G401 (cell line): ENCODE measurements at regions not wholly inside any gene's neighbourhood (a gene's known extent, or its start where the extent isn't known, plus 50 kb on each side); places are given as distances from the start of the nearest gene placed in this dataset.
"Not testable (repeated sequence)": the region's sequence is repeated elsewhere in the genome, so short reads cannot be mapped to it uniquely, and the experiment has no call there.

Experiments used
- DNase-seq: peaks from one replicate; pipeline ENCODE4 v3.0.0-alpha.2; 2015; ENCODE audit warnings: low spot score
- in situ Hi-C: cut with HindIII; loops from 2 replicates; pipeline ENCODE4 v1.10.0; 2016; ENCODE audit warnings: low sequenced_read_pairs, mixed read lengths

DNA sequence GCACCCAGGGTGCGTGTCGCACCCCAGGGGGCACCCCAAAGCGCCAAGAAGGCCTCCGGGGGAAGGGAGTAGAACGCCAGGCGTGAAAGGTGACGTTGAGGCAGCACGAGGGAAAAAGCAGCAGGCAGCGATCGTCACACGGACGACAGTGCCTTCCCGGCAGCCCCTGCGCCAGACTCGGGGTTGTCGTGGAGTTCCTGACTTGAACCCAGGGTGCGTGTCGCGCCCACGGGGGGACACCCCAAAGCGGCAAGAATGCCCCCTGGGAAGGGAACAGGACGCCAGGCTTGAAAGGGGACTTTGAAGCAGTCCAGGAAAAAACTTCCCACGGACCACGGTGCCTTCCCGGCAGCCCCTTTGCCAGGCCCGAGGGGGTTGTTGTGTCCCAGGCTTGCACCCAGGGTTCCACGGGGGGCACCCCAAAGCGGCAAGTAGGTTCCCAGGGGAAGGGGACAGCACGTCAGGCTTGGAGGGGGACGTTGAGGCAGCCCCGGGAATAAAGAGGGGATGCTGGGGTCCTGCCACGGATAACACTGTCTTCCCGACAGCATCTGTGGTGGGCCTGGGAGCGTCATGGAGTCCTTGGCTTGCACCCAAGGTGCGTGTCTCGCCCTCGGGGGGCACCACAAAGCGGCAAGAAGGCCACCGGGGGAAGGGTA is 159.2 kb upstream of the ALG10B start:
- DNase-seq, result no peak
- in situ Hi-C loops, result no loop called here

DNA sequence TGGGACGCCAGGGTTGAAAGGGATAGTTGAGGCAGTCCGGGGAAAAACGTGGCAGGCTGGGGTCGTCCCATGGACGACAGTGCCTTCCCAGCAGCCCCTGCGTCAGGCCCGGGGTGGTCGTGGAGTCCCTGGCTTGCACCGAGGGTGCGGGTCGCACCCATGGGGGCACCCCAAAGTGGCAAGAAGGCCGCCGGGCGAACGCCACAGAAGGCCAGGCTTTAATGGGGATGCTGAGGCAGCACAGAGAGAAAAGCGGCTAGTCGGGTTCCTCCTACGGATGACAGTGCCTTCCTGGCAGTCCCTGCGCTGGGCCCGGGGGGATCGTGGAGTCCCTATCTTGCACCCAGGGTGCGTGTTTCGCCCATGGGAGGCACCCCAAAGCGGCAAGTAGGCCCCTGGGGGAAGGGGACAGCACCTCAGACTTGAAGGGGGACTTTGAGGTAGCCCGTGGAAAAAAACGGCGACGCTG is 158.6 kb upstream of the ALG10B start:
- in situ Hi-C loops, result no loop called here
- no peak for DNase-seq

DNA sequence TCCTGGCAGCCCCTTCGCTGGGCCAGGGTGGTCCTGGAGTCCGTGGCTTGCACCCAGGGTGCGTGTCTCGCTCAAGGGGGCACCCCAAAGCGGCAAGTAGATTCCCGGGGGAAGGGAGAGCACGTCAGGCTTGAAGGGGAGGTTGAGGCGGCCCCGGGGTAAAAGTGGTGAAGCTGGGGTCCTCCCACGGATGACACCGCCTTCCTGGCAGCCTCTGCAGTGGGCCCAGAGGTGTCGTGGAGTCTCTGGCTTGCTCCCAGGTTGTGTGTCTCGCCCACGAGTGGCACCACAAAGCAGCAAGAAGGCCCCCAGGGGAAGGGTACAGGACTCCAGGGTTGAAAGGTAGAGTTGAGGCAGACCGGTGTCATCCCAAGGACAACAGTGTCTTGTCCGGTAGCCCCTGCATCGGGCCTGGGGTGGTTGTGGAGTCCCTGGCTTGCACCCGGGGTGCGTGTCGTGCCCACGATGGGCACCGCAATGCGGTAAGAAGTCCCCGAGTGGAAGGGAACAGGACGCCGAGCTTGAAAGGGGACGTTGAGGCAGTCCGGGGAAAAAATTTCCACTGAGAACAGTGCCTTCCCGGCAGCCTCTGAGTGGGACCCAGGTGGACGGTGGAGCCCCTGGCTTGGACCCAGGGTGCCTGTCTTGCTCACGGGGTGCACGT is 158.0 kb upstream of the ALG10B start:
- in situ Hi-C loops, result no loop called here
- no peak for DNase-seq

DNA sequence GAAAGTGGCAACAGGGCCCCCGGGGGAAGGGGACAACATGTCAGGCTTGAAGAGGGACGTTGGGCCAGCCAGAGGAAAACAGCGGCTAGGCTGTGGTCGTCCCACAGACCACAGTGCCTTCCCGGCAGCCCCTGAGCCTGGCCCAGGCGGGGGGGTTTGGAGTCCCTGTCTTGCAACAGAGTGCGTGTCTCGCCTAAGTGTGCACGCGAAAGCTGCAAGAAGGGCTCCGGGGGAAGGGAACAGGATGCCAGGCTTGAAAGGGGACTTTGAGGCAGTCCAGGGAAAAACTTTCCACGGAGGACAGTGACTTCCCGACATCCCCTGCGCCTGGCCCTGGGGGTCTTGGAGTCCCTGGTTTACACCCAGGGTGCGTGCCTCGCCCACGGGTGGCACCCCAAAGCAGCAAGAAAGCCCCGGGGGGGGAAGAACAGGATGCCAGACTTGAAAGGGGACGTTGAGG is 157.5 kb upstream of the ALG10B start:
- in situ Hi-C loops, result no loop called here
- no peak for DNase-seq

DNA sequence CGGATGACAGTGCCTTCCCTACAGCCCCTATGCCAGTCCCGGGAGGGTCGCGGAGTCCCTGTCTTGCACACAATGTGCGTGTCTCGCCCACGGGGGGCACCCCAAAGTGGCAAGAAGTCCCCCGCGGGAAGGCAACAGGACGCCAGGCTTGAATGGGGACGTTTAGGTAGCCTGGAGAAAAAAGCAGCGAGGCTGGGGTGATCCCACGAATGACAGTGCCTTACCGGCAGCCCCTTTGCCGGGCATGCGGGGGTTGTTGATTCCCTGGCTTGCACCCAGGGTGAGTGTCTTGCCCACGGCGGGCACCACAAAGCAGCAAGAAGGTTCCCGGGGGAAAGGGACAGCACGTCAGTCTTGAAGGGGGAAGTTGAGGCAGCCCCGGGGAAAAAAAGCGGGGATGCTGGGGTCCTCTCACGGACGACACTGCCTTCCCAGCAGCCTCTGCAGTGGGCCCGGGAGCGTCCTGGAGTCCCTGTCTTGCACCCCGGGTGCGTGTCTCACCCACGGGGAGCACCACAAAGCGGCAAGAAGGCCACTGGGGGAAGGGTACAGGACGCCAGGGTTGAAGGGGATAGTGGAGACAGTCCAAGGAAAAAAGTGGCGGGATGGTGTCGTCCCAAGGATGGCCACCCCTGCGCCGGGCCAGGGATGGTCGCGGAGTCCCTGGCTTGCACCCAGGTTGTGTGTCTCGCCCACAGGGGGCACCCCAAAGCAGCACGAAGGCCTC is 156.8 kb upstream of the ALG10B start:
- DNase-seq, result no peak
- in situ Hi-C loops, result no loop called here

DNA sequence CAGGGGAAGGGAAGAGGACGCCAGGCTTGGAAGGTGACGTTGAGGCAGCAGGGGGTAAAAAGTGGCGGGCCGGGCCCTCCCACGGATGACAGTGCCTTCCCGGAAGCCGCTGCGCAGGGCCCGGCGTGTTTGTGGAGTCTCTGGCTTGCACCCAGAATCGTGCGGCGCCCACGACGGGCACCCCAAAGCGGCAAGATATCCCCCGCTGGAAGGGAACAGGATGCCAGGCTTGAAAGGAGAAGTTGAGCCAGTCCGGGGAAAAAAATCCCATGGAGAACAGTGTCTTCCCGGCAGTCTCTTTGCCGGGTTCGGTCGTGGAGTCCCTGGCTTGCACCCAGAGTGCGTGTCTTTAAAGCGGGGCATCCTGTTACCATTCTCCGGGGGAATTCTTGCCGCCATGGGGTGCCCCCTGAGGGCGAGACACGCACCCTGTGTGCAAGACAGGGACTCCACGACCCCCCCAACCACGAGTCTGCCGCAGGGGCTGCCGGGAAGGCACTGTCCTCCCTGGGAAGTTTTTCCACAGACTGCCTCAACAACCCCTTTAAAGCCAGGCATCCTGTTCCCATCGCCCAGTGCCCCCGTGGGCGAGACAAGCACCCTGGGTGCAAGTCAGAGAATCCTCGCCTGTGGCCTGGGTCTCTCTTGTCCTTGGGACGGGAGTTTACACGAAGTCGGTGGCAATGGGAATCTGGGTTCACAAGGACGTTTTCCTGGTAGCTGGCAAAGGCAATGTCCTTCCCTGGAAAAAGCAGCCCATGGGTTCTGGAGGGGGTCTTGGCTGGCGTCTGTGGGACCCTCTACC is 156.1 kb upstream of the ALG10B start:
- in situ Hi-C loops, result no loop called here
- no peak for DNase-seq

DNA sequence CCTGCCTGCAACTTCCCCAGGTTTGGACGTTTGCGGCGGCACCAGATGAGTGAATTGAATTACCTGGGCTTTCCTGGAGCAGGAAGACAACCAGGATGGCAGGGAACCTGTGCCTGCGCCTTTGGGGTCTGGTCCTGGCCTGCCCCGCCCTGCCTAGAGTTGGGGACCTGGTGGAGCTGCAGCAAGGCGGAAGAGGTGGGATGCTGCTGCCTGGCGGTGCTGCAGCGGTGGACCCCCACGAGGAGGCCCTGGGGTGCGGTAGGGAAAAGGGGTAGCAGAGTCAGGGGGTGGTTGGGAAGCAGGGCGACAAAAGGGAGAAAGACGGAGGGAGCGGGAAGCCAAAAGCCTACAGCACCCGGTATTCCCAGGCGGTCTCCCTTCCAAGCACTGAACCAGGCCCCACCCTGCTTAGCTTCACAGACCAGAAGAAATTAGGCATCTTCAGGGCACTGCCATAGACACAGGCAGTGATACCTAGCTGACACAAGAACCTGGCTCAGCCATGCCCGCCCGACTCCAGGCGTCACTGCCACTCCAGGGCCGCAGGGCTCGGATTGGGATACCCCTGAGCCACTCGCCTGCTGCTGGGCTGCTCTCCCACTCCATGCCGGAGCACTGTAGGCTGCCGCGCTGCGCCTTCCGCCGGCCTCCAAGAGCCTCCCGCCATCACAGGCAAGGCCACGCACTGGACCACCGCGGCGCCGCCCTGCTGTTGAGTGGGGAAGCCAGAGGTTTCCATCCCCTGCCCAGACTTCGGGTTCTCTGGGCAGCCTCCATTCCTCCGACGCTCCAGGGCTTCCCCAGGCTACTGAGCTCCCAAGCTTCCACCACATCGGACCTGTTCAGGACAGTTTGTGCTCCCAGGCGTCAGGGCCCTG is 155.2 kb upstream of the ALG10B start:
- DNase-seq, result no peak
- in situ Hi-C loops, result no loop called here

DNA sequence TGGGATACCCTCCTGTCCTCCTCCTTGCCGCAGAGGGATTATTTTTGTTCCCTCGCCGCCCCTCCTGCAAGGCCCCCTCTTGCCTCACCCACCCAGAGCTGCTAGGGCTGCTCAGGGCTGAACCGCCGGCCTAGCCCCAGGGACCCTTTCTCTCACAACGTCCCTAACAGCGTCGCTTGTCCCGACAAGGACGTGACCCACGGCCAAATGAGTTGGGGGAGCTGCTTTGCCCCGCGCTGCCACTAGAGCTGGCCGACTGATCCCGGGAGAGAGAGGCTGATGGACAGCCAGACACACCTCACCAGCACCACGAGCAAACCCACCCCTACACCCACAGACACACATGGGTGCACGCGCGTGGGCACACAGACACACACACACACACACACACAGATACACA is 154.6 kb upstream of the ALG10B start:
- no peak for DNase-seq
- in situ Hi-C loops, result no loop called here

DNA sequence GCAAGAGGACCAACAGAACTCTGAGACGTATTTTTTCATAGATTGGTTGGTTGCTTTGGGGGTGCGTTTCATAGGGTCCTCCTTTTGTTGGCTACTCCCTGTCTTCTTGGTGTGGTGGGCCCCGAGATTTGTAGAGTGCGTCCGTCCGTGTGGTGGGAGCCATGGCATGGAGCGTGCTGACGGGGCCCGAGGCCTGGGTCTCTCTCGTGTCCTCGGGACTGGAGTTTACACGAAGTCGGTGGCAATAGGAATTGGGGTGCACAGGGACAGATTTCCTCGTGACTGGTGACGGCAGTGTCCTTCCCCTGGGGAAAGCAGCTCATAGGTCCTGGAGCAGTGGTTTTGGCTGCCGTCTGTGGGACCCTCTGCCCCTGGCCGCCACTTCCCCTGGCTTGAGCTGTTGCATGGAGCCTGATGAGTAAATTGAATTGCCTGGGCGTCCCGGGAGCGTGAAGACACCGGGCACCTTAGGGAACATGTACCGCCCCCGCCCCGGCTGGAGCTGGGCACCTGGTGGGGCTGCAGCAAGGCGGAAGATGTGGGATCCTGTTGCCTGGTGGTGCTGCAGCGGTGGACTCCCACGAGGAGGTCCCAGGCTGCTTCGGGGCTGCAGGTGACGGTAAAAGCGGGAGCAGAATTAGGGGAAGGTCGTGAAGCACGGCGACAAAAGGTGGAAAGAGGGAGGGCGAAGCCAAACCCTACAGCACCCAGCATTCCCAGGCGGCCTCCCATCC is 153.7 kb upstream of the ALG10B start:
- in situ Hi-C loops, result no loop called here
- no peak for DNase-seq

DNA sequence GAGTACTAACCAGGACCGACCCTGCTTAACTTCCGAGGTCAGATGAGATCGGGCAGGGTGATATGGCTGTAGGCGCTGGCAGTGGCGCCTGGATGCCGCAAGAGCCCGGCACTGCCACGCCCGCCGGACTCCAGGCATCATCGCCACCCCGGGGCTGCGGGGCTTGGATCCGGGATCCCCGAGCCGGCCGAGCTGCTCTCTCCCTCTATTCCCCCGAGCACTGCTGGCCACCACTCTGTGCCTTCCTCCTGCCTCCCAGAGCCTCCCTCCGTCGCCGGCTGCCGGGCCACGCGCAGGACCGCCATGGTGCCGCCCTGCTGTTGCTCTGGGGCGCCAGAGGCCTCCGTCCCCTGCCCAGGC is 153.2 kb upstream of the ALG10B start:
- in situ Hi-C loops, result no loop called here
- DNase-seq, result no peak

DNA sequence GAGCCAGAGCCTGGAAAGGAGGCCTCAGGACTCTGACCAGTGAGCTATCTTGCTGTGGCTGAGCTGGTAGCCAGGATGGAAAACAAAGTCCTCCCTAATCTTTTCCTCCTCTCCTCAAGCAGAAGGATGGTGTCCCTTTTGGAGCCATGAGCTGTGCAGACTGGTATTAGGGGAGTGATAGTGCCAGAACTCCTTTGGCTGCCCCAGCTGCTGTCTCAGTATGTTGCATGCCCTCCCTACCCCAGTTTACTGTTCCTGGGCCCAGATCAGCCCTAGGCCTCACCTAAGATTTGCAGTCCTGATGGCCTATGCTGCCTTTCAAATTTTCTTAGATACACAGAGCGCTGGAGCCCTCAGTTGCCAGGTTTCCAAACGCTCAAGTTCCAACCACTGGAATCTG is 150.3 kb upstream of the ALG10B start:
- in situ Hi-C loops, result no loop called here
- no peak for DNase-seq

DNA sequence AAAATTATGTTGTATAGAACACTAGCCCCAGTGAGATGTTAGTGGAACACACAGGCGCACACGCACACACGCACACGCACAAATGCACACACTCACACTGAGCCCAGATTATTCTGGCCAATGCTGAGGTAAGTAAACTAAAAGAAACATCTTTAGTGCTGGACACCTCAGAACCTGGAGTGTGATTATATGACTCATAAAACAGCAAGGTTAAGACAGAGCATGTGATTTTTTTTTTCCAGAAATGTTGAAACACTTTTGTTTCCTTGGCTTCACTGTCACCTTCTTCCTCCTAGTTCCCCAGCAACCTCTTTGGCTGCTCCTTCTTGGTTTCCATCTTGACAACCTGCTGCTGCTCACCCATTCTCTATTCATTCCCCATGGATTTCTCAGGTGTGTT is 141.0 kb upstream of the ALG10B start:
- no peak for DNase-seq
- in situ Hi-C loops, result no loop called here

DNA sequence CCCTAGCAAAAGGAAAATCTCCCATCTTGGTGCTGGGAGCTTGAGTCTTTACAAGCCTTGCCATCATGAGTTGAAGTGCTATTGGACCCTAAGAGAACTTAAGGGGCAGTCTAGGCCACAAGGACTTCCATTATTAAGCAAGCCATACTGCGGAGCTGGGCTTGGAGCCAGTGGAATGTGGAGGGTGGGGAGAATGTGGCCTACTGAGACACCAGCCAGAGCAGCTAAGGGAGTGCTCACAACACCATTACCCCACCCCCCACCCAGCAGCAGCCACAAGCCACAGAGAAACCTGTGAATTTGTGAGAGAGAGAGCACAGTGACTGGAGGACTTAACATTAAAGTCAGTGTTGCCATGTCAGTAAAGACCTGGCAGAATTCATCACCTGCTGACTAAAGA is 133.0 kb upstream of the ALG10B start:
- in situ Hi-C loops, DNase-seq: not testable (repeated sequence)

DNA sequence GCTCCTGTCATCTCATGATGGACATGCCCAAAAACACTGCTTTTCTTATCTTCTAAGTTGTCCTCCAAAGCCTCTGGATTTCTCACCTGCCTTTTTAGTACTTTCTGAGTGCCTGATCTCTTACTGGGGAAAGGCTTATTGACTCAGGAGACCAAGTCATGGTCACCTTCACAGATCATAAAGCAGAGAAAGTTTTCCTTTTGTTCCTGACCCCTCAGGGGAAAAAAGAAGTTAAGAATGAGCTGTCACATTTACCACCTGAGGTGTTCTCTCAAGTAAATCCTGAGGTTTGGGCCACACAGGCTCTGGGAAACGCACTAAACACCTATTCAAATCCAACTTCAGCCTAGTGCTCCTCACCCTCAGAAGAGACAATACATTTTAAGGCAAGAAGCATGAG is 119.3 kb upstream of the ALG10B start:
- in situ Hi-C loops, DNase-seq: not testable (repeated sequence)

DNA sequence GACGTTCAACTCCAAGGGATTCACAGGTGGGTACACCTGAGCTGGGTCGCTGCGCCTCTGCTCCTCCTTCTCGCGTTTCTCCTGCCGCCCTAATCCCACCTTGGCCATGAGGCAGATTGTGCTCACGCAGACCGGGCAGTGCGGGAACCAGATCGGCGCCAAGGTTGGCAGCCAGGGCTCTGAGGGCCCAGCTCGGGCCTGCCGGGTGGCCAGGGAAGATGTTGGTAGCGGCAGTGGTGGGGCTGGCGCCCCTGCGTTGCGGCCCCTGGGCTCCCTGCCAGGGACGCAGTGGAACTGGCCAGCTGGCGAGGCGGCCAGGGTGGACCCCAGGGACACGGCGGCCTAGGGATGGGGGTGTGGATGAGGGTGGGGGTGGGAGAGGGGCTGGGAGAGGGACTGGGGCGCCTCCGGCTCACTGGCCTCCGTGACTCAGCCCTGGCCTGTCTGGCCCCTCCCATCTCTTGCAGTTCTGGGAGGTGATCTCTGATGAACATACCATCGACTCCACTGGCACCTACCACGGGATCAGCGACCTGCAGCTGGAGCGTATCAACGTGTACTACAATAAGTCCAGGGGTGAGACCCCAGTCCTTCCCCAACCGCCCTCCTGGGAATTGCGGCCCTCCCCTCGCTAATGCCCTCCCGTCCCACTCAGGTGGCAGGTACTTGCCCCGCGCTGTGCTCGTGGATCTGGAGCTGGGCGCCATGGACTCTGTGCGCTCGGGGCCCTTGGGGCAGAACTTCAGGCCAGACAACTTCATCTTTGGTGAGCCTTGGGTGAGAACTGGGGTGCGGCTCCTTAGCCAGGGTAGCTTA is 114.9 kb upstream of the ALG10B start:
- in situ Hi-C loops, result no loop called here
- no peak for DNase-seq

DNA sequence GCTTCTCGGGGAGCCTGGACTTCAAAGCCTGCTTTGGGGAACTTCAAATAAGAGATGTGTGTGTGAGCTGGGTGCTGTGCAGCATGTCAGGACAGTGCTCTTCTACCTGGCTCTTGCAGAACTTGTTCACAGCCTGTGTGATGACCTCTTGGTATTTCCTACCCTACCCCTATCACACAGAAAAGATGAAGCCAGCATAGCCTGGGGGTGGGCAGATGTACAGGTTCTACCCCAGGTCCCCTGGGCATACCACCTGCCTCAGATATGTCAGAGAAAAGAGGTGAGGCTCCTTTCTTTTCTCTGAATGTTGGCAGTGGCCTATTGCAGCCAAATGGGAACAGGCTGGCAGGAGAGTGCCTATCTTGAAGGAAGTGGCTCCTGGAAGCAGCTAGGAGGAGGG is 111.7 kb upstream of the ALG10B start:
- in situ Hi-C loops, result no loop called here
- no peak for DNase-seq

DNA sequence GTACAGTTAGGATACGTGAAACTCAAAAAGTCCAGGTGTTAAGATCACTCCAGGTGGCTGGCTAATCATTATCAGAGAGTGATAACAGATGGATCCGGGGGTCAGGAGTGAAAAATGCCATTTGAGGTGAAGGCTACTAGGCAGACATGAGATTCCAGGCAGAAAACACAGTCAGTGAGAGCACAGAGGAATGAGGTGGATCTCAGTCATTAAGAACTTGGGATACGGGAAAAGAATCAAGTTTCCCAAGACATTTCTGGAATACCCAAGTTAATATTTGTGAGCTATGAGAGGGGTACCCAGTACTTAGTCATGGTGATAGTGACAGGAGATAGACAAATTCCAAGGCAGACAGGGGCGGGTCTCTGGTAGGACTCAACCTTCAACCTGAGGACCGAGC is 94.6 kb upstream of the ALG10B start:
- in situ Hi-C loops, result no loop called here
- no peak for DNase-seq
